ENCODE measurements at regions not wholly inside any gene's neighbourhood (a gene's known extent, or its start where the extent isn't known, plus 50 kb on each side); places are given as distances from the start of the nearest gene placed in this dataset.

DNA sequence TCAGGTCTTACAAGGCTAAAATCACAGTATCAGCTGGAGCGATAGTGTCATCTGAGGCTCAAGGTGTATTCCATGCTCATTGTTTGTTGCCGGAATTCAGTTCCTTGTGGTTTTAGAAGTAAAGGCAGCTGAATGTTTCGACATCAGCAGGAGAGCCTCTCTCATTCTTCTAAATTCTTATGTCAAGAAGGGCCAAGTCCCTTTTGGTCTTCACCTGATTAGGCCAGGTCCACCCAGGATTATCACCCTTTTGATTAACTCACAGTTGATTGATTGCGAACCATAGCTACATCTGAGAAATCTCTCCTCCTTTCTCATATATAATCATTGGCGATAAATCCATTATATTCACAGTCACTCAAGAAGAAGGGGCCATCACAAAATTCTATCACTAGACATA is 806.7 kb upstream of the PRMT6 start:
- no peak for TF ChIP-seq SIN3A (IDR thresholded peaks at IDR 0.05; ENCODE audit: borderline replicate concordance, insufficient read depth, low read length)
- TF ChIP-seq, protein P1, sequence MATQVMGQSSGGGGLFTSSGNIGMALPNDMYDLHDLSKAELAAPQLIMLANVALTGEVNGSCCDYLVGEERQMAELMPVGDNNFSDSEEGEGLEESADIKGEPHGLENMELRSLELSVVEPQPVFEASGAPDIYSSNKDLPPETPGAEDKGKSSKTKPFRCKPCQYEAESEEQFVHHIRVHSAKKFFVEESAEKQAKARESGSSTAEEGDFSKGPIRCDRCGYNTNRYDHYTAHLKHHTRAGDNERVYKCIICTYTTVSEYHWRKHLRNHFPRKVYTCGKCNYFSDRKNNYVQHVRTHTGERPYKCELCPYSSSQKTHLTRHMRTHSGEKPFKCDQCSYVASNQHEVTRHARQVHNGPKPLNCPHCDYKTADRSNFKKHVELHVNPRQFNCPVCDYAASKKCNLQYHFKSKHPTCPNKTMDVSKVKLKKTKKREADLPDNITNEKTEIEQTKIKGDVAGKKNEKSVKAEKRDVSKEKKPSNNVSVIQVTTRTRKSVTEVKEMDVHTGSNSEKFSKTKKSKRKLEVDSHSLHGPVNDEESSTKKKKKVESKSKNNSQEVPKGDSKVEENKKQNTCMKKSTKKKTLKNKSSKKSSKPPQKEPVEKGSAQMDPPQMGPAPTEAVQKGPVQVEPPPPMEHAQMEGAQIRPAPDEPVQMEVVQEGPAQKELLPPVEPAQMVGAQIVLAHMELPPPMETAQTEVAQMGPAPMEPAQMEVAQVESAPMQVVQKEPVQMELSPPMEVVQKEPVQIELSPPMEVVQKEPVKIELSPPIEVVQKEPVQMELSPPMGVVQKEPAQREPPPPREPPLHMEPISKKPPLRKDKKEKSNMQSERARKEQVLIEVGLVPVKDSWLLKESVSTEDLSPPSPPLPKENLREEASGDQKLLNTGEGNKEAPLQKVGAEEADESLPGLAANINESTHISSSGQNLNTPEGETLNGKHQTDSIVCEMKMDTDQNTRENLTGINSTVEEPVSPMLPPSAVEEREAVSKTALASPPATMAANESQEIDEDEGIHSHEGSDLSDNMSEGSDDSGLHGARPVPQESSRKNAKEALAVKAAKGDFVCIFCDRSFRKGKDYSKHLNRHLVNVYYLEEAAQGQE (IDR thresholded peaks at IDR 0.05; ENCODE audit: insufficient read depth in 1 of 2, low read depth in 2 of 2, low read length in 2 of 2) = no peak
- TF ChIP-seq POLR2AphosphoS5 (IDR thresholded peaks at IDR 0.05; ENCODE audit: low read depth, low read length) = no peak
